HFF-Myc (cell line): ENCODE measurements at regions not wholly inside any gene's neighbourhood (a gene's known extent, or its start where the extent isn't known, plus 50 kb on each side); places are given as distances from the start of the nearest gene placed in this dataset.
"Not testable (repeated sequence)": the region's sequence is repeated elsewhere in the genome, so short reads cannot be mapped to it uniquely, and the experiment has no call there.

ENCODE experiments used
- DNase-seq: peaks from one replicate; pipeline ENCODE4 v3.0.0-alpha.2; 2011; ENCODE audit warnings: low read depth; ENCODE audit errors: extremely low read depth
- H3K4me3 ChIP-seq: replicated peaks from 2 replicates; pipeline ENCODE4 v1.5.1; 2011; ENCODE audit warnings: low read depth, mild to moderate bottlenecking, control low read depth, low read length
- CTCF ChIP-seq: IDR thresholded peaks from 2 replicates; pipeline ENCODE4 v1.5.1; 2012; ENCODE audit warnings: mild to moderate bottlenecking, low read depth, low read length, control low read depth; ENCODE audit errors: missing control alignments

- H3K4me3 ChIP-seq = no peak overlapping the region
- no peak for DNase-seq
- no peak for TF ChIP-seq CTCF
These were observed 81.5 kb upstream of the CHD1 start for GRCh38 chr5:99010294-99010693.

- DNase-seq, H3K4me3 ChIP-seq: not testable (repeated sequence)
These were observed 79.2 kb upstream of the CHD1 start for GRCh38 chr5:99008009-99008408.

- H3K4me3 ChIP-seq = no peak overlapping the region
- DNase-seq = no peak
- TF ChIP-seq CTCF = no peak
These were observed 76.7 kb upstream of the CHD1 start for GRCh38 chr5:99005506-99005905.

- no peak for TF ChIP-seq CTCF
These were observed 76.2 kb upstream of the CHD1 start for GRCh38 chr5:99004960-99005359.

GRCh38 chr5:99000876-99001275, 72.1 kb upstream of the CHD1 start:
- no peak overlapping the region for H3K4me3 ChIP-seq
- no peak for TF ChIP-seq CTCF
- no peak for DNase-seq

More at GRCh38 chr5:99004960-99005359, 76.2 kb upstream of the CHD1 start:
- no peak for DNase-seq
- H3K4me3 ChIP-seq = no peak overlapping the region

GRCh38 chr5:99000221-99000620, 71.4 kb upstream of the CHD1 start:
- DNase-seq = no peak
- TF ChIP-seq CTCF = no peak
- H3K4me3 ChIP-seq = no peak overlapping the region

GRCh38 chr5:98999631-99000030, 70.8 kb upstream of the CHD1 start:
- DNase-seq = no peak
- H3K4me3 ChIP-seq = no peak overlapping the region
- TF ChIP-seq CTCF = no peak

GRCh38 chr5:98997000-98997399, 68.2 kb upstream of the CHD1 start:
- no peak for DNase-seq
- H3K4me3 ChIP-seq = no peak overlapping the region
- TF ChIP-seq CTCF = no peak
